ENCODE measurements at regions not wholly inside any gene's neighbourhood (a gene's known extent, or its start where the extent isn't known, plus 50 kb on each side); places are given as distances from the start of the nearest gene placed in this dataset.
"Not testable (repeated sequence)": the region's sequence is repeated elsewhere in the genome, so short reads cannot be mapped to it uniquely, and the experiment has no call there.

GRCh38 chr6:91895599-91896285, 1308.9 kb upstream of the MAP3K7 start:
- DNase-seq (ENCODE audit: low spot score), result no peak

GRCh38 chr6:91886183-91886795, 1299.4 kb upstream of the MAP3K7 start:
- DNase-seq (ENCODE audit: low spot score), result no peak

- not testable (repeated sequence) for DNase-seq (ENCODE audit: low spot score)
These were observed 1294.9 kb upstream of the MAP3K7 start for GRCh38 chr6:91881791-91882190.

- no peak for DNase-seq (ENCODE audit: low spot score)
These were observed 1292.6 kb upstream of the MAP3K7 start for GRCh38 chr6:91879386-91879995.

GRCh38 chr6:91877994-91878393, 1291.1 kb upstream of the MAP3K7 start:
- DNase-seq (ENCODE audit: low spot score), result no peak

GRCh38 chr6:91874971-91875370, 1288.1 kb upstream of the MAP3K7 start:
- no peak for DNase-seq (ENCODE audit: low spot score)

- no peak for DNase-seq (ENCODE audit: low spot score)
These were observed 1281.8 kb upstream of the MAP3K7 start for GRCh38 chr6:91868539-91869202.

GRCh38 chr6:91865889-91866288, 1279.0 kb upstream of the MAP3K7 start:
- no peak for DNase-seq (ENCODE audit: low spot score)

- DNase-seq (ENCODE audit: low spot score), result no peak
These were observed 1278.0 kb upstream of the MAP3K7 start for GRCh38 chr6:91864911-91865310.

- DNase-seq (ENCODE audit: low spot score), result no peak
These were observed 1273.9 kb upstream of the MAP3K7 start for GRCh38 chr6:91860541-91861335.

GRCh38 chr6:91852252-91852651, 1265.4 kb upstream of the MAP3K7 start:
- DNase-seq (ENCODE audit: low spot score), result no peak

- no peak for DNase-seq (ENCODE audit: low spot score)
These were observed 1247.9 kb upstream of the MAP3K7 start for GRCh38 chr6:91834813-91835212.

- no peak for DNase-seq (ENCODE audit: low spot score)
These were observed 1240.3 kb upstream of the MAP3K7 start for GRCh38 chr6:91827151-91827550.

GRCh38 chr6:91826128-91826527, 1239.3 kb upstream of the MAP3K7 start:
- no peak for DNase-seq (ENCODE audit: low spot score)

- no peak for DNase-seq (ENCODE audit: low spot score)
These were observed 1237.5 kb upstream of the MAP3K7 start for GRCh38 chr6:91824331-91824730.

- DNase-seq (ENCODE audit: low spot score), result no peak
These were observed 1235.7 kb upstream of the MAP3K7 start for GRCh38 chr6:91822581-91822980.

- no peak for DNase-seq (ENCODE audit: low spot score)
These were observed 1229.5 kb upstream of the MAP3K7 start for GRCh38 chr6:91816335-91816734.

GRCh38 chr6:91813641-91814040, 1226.8 kb upstream of the MAP3K7 start:
- no peak for DNase-seq (ENCODE audit: low spot score)

GRCh38 chr6:91812596-91813274, 1225.9 kb upstream of the MAP3K7 start:
- DNase-seq (ENCODE audit: low spot score), result no peak

- no peak for DNase-seq (ENCODE audit: low spot score)
These were observed 1218.1 kb upstream of the MAP3K7 start for GRCh38 chr6:91804981-91805380.

- DNase-seq (ENCODE audit: low spot score), result no peak
These were observed 1215.6 kb upstream of the MAP3K7 start for GRCh38 chr6:91802431-91802830.

- no peak for DNase-seq (ENCODE audit: low spot score)
These were observed 1209.7 kb upstream of the MAP3K7 start for GRCh38 chr6:91796603-91797002.
